AG09319 (cell line): ENCODE measurements at regions not wholly inside any gene's neighbourhood (a gene's known extent, or its start where the extent isn't known, plus 50 kb on each side); places are given as distances from the start of the nearest gene placed in this dataset.

Experiments used
- DNase-seq: peaks from one replicate; pipeline ENCODE4 v3.0.0-alpha.2; 2010; ENCODE audit warnings: low read depth; ENCODE audit errors: extremely low read depth
- CTCF ChIP-seq: IDR thresholded peaks from 2 replicates; pipeline ENCODE4 v1.5.1; 2011; ENCODE audit warnings: low read depth, mild to moderate bottlenecking, inconsistent platforms, low read length, moderate library complexity

GRCh38 chr14:97350415-97350814 is 553.2 kb downstream of the VRK1 start:
- no peak for TF ChIP-seq CTCF
- no peak for DNase-seq

- no peak for DNase-seq
- TF ChIP-seq CTCF: no peak
These were observed 553.9 kb downstream of the VRK1 start for GRCh38 chr14:97350894-97351731.

GRCh38 chr14:97353102-97353501 is 555.9 kb downstream of the VRK1 start:
- TF ChIP-seq CTCF: no peak
- no peak for DNase-seq

- DNase-seq: no peak
These were observed 557.0 kb downstream of the VRK1 start for GRCh38 chr14:97354119-97354722.

GRCh38 chr14:97359341-97359740 is 562.2 kb downstream of the VRK1 start:
- DNase-seq: no peak
- no peak for TF ChIP-seq CTCF

More at GRCh38 chr14:97354119-97354722, 557.0 kb downstream of the VRK1 start:
- no peak for TF ChIP-seq CTCF

GRCh38 chr14:97361181-97361580 is 564.0 kb downstream of the VRK1 start:
- DNase-seq: no peak
- TF ChIP-seq CTCF: no peak

- no peak for TF ChIP-seq CTCF
- DNase-seq: no peak
These were observed 564.8 kb downstream of the VRK1 start for GRCh38 chr14:97361958-97362357.
